G401 (cell line): ENCODE measurements at regions not wholly inside any gene's neighbourhood (a gene's known extent, or its start where the extent isn't known, plus 50 kb on each side); places are given as distances from the start of the nearest gene placed in this dataset.

ENCODE experiments used
- DNase-seq: peaks from one replicate; pipeline ENCODE4 v3.0.0-alpha.2; 2015; ENCODE audit warnings: low spot score
- in situ Hi-C: cut with HindIII; loops from 2 replicates; pipeline ENCODE4 v1.10.0; 2016; ENCODE audit warnings: low sequenced_read_pairs, mixed read lengths

DNA sequence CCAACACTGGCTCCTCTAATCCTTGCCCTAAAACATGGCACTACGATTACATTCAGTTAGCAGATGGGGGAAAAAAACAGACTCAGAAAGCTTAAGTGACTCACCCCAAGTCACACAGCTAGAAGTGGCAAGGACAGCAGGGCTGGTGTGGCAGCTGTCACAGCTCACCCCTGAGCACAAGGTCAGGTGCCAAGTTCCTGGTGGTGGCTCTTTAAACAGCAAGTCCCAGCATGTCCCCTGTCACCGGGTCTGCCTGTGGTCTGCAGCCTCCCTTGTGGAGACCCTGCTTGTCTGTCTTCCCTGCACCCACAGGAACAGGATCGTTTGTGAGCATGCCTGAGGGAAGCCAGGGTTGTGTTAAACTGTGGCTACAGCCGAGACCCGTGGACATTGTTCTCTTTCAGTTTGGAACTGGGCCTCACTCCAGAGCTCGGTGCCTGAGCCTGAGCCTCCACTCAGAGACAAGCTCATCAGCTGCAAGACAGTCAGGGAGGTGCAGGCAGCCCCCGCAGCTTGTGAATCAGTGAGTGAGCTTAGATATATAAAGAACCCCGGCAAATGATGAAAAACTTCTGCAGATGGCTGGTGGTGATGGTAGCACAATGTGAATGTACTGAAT lies 260.8 kb downstream of the BCOR start:
- no peak for DNase-seq
- in situ Hi-C loops, result no loop called here

DNA sequence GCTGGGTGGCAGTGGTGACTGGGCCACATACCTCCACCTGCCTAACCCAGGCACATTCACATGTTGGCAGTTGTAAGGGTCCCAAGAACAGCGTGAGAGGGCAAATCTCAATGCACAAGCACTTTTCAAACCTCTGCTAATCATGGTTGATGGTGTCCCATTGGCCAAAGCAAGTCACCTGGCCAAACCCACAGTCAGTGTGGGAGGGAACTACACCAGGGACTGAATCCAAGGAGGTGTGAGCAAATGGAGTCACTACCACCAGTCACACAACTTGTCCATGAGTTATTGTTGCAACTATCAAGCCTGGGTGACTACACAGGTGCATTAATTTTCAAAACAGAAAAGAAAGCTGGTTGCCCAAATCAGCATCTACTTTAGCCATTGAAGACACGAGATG lies 260.1 kb downstream of the BCOR start:
- in situ Hi-C loops, result no loop called here
- DNase-seq, result no peak

DNA sequence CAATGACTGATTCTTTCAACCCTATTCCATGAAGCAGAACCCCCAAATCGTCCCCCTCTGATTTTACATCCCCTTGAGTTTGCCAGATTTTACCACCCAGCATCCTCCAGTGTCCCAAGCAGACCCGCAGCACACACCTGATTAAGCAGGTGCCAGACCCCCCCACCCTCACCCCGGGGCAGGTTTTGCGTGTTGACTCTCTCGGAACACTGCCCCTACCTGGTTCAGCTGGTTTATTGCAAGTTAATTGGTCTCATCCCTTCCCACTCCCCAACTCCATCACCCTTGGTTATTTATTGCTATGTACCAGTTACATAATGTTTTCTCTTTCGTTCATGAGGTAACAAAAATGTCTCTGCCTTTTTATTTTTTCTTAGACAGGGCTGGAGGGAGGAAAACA lies 258.4 kb downstream of the BCOR start:
- in situ Hi-C loops, result no loop called here

DNA sequence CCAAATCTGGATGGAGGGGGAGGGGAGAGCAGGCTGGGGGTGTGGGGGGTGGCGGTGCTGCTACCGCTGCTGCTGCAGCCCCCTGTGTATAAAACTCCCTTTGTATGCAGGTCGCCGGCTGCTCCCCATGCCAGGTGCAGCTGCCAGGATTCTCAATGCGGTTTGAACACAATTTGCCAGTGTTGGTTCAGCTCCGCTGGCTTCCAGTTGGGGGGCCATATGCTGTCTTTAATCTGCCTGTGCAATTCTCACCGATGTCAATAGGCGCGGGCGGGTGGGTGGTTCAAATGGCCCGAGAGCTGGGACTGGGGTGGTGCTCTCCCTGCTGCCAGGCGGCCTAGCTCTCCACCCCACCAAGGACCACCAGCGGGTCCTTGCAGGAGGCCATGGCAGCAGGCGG lies 257.6 kb downstream of the BCOR start:
- peak; percentile 71 for DNase-seq
- in situ Hi-C loops, result no loop called here

More for the DNA sequence above, 258.4 kb downstream of the BCOR start:
- no peak for DNase-seq

DNA sequence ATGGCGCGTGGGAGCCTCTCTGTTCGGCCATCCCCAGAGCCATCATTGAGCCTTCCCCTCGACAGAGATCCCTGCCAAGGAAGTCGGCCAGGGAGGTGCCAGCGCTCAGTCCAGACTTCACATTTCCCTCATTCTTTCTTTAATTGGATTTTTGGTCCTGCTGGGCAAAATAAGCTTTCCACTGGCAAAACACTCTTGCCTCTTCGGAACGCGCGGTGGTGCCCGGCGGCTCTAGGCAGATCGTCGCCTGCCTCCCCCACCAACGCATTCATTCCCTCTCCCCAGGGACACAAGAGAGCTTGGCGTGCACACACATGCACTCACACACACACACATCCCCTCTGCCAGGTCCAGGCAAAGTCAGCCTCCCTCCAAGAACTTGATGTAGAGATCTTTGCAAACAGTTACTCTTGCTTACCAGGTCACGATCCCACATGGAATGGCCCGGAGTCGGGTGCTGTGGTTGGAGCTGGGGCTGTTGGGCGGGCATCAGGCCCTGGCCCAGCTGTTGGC lies 257.1 kb downstream of the BCOR start:
- in situ Hi-C loops, result no loop called here
- DNase-seq, result peak; percentile 75

DNA sequence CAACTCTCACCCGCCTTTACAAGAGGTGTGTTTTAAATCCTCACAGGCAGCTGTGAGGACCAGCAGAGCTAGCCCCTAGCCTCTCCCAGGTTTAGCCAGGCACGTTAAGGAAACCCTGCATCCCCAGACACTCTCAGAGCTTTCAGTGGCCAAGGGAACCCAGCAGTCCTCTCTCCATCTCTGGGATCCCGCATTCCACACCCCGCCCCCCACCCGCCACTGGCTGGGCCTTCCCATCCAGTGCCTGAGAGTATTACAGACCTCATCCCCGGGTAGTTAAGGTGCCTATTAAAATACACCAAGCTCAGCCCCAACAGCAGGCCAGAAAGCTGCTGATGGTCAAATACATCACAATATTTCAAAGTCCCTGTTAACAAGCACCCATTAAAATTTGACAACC lies 256.2 kb downstream of the BCOR start:
- in situ Hi-C loops, result no loop called here
- DNase-seq, result no peak

DNA sequence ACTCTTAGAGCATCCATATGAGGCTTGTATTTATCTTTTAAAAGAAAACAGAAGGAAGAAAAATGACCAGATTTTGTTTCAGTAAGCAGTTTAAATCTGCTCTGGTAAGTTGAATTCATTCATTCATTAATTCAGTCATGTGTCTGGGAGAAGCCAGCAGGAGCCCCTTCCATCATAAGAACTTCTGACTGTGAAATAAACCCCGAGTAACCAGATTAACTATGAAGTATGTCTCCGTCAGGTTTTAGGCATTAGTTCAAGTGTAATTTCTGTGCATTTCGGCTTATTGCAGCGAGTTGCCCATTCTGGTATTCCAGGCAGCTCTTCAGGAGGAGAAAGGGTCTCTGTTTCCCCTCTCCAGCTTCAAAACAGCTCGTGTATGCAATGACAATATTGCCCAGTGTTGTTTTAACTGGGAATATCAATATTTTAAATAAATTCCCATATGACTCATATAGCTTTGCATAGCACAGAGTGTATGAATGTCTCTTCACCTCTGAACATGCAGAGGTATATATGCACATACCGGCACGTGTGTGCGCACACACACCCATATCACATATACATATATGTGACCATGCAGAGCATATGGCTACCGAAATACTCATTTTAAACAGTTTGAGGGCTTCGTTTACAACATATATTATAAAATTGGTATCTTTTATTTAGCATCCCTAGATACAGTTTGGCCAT lies 255.3 kb downstream of the BCOR start:
- DNase-seq, result no peak
- in situ Hi-C loops, result no loop called here

DNA sequence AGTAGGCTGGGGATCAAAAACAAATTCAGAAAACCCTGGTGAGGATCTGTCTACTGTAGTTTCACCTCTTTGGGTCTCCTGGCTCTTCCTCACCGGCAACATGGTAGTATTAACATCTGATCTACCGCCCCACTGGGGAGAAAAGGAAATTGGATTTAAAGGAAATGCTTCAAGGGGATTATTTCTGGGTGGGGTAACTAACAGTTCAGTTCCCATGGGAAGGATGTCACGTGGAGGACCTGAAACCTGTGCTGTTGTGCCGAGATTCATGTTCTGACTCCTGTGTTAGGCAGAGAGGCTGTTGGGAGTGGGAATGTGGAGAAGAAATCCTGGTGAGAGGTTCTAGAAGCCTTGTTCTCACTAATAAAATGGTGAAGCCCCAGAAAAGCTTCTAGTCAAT lies 254.4 kb downstream of the BCOR start:
- in situ Hi-C loops, result no loop called here
- DNase-seq, result no peak

DNA sequence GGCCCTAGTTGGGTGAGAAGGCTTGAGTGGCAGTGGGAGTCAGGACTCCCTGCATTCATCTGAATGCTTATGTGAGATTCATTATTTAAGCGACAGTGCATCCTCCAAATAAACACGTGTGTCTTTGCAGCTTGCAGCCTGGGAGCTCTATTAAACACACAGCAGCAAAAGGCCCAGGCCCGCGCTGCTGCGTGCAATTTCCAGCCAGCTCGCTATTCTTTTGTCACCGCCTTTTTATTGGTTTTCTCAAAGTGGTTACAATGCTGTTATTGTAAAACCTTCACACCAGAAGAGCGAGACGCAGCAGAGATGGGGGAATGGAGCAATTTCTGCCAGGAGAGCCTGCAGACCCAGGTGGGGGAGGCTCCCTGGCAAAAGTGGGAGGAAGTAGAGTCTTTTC lies 252.5 kb downstream of the BCOR start:
- in situ Hi-C loops, result no loop called here
- no peak for DNase-seq

DNA sequence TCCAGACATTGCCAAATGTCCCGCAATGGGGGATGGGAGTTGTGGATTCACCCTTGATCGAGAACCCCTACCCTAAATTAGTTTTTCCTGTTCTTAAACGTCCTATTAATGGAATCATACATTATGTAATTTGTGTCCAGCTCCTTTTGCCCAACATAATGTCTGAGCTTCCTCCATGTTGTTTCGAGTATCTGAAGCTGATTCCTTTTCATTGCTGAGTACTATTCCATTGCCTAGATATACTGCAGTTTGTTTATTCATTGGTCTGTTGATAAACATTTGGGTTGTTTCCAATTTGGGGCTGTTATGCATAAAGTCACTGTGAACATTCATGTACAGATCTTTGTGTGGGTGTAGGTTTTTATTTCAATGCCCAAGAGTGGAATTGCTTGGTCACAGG lies 251.3 kb downstream of the BCOR start:
- in situ Hi-C loops, result no loop called here
- no peak for DNase-seq

DNA sequence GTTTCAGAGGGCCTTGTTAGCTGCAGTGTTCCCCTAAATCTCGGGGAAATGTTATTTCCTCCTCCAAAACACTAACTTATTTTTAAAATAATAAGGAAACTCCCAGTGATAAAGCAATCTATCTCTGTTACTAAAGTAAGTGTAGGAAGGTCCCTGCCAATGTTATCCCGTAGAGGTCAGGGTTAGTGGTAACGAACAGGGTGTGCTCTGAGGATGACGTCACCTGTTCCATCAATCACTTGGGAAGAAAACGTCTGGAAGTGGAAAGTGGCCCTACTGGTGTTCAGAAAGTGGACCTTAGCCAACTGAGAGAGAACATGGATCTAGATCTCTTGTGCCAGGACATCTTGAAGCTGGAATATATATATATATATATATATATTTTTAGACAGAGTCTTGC lies 249.5 kb downstream of the BCOR start:
- in situ Hi-C loops, result no loop called here
- no peak for DNase-seq

DNA sequence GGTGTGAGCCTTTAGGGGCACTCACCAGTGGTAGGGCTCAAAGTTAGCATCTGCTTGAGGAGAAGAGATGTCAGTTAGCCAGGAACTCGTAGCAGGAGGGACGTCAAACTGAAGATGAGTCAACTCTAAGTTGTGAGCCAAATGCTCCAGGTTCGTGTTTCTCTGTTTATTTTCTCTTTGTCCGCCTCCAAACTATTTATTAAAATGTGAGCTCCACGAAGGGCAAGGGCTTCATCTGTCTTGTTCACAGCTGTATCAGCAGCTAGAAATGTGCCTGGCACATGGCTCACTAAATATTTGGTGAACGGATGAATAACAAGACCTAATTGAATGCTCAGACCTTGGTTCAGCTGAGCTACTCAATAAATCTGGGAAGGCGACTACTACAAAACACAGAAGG lies 248.9 kb downstream of the BCOR start:
- no peak for DNase-seq
- in situ Hi-C loops, result no loop called here

DNA sequence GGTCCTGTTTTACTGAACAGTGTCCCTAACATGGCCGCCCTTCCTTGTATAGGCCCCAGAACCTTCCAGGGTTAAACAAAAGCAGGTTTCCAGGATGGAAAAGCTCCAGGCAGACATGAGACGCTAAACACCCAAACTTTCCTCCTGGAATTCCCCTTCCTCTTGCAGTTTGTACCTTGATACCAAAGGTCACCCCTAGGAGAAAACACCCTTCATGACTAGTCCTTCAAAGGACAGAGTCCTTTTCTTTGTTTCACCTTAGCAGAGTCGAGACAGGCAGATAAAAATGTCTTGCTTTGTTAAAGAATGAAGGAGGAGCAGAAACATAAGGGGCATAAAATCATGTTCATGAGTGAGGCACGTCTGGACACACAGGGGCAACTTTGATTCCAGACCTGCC lies 247.5 kb downstream of the BCOR start:
- in situ Hi-C loops, result no loop called here
- no peak for DNase-seq

DNA sequence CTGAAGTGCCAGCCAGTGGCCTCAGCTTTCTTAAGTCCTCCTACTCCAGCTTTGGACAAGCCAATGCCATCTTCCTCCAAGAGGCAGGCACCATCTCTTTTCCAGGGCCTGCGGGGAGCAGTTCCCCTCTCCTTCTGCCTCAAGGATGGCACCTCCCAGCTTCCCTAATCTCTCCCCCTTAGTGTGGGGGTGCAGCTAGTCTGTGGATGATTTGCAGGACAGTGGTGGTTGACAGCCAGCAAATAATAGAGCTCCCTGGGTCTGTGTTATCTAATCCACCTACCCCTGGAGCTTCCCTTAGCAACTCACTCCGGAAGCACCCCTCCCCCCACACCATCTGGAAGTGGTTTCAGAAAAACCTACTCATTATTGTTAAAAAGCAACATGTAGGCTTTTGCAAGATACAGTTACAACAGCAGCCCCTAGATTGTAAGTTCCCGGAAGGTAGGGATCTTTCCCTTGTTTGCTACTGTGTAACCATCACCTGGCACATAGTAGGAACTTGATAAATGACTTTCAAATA lies 247.1 kb downstream of the BCOR start:
- no peak for DNase-seq
- in situ Hi-C loops, result no loop called here

DNA sequence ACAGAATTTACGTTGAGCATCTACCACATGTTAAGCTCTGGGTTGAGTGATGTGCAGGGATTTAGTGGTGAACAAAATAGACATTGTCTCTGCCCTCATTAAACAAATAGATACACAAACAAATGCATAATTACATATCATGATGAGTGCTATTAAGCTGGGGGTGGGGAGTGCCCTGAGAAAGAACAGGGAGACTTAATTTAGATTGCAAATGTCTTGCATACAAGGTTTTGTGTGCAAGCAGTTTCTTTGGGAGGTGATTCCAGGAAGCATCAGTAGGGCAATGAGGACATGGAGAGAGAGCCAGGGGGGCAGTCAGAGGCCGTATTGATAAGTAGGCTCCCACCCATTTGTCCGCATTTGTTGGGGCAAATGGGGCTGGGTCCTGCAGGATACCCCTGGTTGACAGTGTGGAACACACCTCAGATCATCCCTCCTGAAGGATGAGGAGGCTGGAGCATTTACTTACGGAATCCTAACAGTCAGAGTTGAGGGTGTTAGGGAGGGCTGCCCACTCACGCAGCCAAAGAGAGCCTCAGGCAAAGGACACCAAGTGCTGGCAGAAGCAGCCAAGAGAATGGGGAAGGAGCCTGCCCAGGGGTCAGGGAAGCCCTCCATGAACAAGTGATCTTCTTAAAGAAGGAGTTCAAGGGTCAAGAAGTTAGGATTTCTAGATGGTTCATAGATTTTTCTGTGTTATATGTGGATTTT lies 245.9 kb downstream of the BCOR start:
- DNase-seq, result no peak
- in situ Hi-C loops, result no loop called here

DNA sequence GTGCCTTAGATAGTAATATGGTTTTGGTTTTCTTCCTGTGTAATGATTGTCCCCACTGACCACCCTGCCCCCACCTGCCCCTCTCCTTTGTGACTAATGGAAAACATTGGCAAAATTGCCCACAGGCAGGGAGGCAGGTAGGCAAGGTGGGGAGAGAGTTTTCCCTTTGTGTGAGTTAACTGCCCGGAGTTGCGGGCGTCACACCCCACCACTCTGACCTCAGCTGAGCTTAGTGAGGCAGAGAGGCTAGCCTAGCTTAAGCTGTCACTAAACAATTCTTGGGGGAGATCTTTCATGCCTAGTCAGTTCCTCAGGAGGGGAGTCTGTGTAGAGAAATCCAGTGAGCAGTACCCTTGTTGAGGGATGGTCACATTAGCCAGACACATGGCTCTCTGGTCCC lies 245.3 kb downstream of the BCOR start:
- in situ Hi-C loops, result no loop called here
- no peak for DNase-seq

DNA sequence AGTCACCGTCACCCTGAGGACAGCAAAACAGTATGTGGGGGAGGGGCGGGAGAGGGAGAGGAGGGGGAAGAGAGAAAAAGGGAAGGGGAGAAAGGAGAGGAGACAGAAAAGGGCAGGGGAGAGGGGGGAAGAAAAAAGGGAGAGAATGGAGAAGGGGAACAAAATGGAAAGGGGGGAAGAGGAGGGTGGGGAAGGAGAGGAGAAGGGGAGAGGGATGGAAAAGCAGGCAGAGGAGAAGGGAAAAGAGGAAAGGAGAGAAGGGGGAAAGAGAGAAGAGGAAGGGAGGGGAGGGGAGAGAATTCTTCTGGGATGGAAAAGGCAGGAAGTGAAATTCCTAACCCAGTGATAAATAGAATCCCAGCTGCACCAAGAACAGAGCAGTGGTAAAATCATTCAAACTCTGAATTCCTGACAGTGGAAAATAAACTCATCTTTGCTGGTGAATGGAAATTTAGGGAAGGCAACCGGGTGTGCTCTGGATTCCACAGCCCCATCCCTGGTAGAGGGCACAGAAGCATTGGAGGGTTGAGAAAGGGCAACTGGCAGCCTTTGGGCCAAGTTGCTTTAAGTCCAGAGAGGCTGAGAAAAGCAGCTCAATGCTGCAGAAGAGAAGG lies 244.2 kb downstream of the BCOR start:
- no peak for DNase-seq
- in situ Hi-C loops, result no loop called here

DNA sequence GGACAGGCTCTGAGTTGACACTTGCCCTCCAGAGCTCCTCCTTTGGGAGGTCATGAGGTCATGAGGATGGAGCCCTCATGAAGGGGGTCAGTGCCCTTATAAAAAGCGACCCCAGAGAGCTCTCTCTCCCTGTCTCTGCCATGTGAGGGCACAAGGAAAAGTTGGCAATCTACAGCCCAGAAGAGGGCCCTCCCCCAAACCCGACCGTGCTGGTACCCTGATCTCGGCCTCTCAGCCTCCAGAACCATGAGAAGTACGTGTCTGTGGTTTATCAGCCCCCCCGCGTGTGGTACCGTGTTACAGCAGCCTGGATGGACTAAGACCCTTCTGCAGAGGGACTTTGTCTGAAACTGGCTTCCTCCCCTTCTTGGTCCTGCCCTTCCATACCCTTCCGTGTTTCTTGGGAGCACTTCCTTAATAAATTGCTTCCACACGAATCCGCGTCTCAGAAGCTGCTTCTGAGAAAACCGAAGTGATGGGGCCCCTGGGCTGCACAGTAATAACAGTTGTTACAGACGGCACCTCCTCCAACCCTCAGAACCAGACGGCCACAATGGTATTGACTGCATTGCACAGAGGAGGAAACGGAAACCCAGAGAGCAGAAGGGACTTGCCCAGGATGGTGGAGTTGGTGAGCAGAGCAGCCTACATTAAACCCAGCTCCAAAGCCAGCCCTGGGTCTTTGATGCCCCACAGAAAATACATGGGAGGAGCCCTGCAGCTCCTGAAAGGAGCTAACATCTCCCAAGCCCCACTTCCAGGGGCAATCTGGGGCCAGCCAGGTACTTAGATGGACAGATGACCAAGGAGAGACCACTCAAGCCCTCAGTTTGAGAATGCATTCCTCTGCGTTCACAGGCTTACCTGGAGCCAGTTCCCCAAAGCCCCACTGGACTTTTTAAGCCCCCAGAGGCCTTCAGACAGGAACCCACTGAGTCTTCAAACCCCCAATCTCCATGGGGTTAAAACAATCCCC lies 242.7 kb downstream of the BCOR start:
- in situ Hi-C loops, result no loop called here
- no peak for DNase-seq

DNA sequence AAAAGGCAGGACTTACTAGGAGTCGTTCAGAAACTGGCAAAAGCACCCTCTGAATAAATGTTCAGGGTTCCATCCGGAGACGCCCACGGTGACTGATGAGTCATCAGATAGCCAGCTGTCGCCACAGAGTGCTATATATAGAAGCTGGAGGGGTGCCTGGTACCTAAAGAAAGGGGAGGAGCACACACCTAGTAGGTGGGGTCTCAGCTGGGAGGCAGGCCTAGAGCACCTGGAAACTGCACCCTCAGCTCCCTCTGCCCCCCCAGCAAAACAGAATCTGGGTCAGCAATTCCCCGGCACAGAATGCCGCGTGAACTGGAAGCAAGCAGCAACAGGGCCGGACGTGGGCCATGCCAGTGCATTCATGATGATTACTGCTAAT lies 242.0 kb downstream of the BCOR start:
- peak; percentile 21 for DNase-seq
- in situ Hi-C loops, result no loop called here
